HG03521 (cell line): ENCODE measurements at regions not wholly inside any gene's neighbourhood (a gene's known extent, or its start where the extent isn't known, plus 50 kb on each side); places are given as distances from the start of the nearest gene placed in this dataset.
"Not testable (repeated sequence)": the region's sequence is repeated elsewhere in the genome, so short reads cannot be mapped to it uniquely, and the experiment has no call there.

Source experiments
- ATAC-seq: cut with Tn5 transposase; IDR thresholded peaks from one replicate; pipeline ENCODE4 v1.9.1; 2021; ENCODE audit warnings: mild to moderate bottlenecking, moderate library complexity; ENCODE audit not compliant: unreplicated experiment

DNA sequence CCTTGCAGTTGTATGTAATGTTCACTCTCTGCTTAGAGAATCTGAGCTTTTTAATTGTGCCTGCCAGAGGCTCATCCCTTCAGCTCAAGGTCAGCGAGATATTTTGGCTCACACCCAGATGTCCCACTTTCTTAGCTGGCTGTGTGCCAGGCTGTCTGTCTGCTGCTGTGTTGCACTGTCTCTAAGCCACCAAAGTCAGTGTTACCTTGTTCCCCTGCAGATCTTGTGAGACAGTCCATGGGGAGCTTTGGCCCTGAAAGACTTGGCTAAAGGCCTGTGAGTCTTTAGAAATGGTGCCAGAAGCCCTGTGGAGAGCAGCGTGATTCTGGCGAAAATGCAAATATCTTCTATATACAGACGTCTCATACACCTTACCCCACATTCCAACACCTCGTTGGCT, 293.7 kb downstream of the TTC6 start:
- ATAC-seq: no peak

DNA sequence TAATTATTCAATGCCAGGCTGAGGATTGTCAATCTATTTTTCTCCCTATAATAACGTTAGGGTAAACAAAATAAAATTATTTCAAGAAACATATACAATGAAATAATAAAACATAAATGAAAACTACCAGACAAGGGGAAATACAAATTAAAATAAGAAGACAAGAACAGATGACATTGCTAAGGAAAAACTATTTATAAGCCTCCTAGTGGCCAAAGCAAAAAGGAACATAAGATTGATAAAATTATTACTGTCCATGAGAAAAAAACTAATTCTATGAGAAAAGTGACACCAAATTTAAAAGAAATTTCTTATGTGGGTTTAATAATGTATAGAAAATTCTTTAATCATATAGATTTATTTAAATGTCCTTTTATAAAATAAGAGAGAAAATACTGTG, 294.7 kb downstream of the TTC6 start:
- ATAC-seq: no peak

DNA sequence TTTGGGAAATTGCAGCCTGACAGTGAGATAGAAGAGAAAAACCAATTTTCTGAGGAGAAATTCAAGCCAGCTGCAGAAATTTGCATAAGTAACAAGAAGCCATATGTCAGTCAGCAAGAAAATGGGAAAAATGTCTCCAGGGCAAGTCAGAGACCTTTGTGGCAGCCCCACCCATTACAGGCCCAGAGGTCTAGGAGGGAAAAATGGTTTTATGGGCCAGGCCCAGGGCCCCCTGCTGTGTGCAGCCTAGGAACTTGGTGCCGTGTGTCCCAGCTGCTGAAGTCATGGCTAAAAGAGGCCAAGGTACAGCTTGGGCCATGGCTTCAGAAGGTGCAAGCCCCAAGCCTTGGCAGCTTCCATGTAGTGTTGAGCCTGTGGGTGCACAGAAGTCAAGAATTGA, 296.1 kb downstream of the TTC6 start:
- not testable (repeated sequence) for ATAC-seq

DNA sequence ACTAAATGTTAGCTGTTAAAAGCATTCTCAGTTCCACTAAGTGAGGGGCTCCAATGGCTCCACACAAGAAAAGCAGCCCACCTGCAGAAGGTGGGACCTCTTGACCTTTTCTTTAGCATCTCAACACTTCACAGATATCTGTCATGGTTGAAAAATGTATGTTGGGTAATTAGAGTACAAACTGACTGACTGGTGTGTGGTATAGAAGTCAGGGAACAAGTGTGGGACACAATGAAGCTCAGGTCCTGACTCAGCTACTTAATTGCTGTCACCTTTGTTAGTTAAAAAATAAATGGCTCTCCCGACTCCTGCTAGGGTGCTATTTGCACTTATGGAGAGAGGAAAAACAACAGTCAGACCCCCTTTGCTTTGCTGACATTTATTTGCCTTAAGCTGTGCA, 299.0 kb downstream of the TTC6 start:
- ATAC-seq: no peak

DNA sequence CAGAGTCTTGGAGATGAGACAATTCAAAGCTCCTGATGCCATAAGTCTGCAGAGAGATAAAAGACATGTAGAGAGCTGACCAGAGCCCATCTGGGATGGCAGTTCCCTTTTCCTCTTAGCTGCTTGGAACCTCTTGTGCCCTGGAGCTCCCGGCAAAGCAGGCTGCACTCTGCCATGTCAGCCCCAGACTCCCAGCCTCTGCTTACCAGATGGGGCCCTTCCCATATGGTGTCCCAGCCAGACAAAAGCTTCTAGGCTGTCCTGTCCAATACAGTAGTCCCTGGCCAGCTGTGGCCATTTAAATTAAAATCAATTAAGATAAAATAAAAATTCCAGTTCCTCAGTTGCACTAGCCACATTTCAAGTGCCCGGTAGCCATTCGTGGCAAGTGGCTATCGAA, 303.9 kb downstream of the TTC6 start:
- ATAC-seq: no peak

DNA sequence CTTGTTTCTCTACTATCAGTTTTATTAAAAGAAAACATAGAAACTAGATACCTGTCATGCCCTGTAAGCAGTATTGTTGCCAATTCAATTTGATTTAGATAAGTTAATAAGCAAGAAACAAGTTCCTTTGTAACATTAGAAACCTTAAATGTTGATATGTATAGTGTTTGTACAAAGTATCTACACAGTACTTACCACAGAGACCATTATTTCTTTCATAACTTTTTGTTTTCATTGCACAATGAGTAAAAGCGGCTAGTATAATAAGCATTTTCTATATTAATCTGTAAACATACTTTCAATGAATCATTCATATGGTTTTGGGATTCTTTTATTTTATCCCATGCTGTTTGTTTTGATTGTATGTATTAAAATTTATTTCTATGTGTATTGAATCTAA, 305.1 kb downstream of the TTC6 start:
- no peak for ATAC-seq

DNA sequence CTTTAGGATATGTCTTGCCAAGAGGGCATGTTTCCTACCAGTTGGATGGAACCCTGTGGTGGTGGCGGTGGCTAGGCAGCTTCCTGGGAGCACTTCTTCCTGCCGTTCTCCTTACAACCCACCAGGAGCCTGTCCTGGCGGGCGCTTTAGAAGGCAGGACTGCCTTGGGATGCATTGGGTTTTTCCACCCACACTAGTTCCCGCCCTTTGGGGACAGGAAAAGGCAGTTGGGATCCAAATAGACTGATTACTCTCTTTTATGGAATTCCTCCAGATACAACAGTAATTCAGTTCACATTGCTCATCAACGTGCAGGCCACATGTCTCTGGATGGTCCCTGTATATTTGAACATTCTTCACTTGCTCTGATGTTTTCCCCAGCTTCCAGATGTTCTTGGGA, 305.7 kb upstream of the SSTR1 start:
- ATAC-seq: no peak

DNA sequence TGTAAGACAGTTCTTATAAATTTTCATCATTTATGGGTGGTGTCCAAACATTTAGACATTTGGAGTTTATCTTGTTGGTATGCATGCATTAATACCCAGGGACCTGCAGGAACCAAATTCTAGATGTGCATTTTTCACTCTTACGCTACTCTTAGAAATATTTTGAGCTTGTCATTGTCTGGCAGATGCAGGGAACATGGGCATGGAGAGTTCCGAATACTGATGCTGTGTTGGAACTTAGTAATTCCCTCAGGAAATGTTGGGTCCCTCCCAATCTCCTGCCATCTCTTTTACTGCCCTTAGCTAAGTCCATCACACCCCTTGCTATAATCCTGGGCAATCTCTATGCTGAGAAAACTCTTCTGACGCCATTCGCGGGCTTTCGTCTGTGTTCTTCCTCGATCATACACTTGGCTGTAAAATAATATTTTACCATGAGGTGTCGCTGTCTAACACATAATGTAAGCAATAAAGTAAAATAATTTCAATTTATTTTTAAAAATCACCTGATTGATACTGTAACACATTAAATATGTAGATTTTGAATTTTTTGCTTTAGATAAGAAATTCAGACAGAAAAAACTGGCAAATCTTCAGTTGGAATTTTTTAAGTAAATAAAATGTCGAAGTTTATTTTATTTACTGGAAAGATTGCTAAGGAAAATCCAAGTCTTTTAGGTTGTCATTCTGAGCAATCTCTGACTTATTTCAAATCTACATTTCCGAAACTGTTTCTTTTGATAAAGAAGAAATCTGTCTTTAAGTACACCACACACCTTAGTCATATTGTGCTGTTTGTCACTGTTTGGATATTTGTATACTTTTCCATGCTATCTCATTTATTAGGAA, 304.1 kb upstream of the SSTR1 start:
- ATAC-seq: no peak

DNA sequence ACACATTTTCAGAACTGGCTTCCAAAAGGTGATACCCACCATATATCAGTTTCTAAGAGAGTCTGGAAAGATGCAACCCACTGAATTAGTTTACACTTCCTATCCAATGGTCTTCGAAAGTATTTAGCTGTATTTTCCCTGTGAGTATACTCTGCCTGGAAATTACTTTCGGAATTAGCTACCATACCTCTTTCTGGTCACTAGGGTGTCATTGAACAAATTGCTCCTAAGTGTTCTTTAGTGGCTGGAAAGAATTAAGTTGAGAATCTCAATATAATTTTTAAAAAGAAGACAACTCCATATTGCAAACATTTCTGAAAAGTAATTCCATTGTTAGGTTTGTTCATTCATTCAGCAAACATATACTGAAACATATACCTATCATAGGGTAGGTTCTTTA, 283.1 kb upstream of the SSTR1 start:
- no peak for ATAC-seq

DNA sequence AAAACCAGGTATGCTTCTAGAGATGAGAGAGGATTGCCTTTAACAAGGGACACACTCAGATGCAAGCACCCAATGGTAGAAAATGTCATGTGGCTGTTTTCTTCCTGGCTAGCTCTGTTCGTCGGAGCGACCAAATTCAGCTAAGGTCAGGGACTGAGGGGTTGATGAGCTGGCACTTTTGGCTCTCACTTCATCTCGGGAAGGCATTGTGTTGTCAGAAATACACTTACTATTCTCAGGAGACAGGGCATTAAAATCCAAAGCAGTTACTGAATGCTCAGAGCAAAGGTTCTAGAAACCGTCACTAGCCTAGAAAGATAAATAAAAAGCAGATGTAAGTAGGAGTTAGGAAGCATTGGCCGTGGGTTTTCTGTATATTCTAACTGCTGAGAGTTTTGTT, 275.7 kb upstream of the SSTR1 start:
- no peak for ATAC-seq

GRCh38 chr14:37932481-37932880, 275.2 kb upstream of the SSTR1 start:
- ATAC-seq: no peak

- ATAC-seq: no peak
Observed at GRCh38 chr14:37936971-37937370, 270.7 kb upstream of the SSTR1 start.

DNA sequence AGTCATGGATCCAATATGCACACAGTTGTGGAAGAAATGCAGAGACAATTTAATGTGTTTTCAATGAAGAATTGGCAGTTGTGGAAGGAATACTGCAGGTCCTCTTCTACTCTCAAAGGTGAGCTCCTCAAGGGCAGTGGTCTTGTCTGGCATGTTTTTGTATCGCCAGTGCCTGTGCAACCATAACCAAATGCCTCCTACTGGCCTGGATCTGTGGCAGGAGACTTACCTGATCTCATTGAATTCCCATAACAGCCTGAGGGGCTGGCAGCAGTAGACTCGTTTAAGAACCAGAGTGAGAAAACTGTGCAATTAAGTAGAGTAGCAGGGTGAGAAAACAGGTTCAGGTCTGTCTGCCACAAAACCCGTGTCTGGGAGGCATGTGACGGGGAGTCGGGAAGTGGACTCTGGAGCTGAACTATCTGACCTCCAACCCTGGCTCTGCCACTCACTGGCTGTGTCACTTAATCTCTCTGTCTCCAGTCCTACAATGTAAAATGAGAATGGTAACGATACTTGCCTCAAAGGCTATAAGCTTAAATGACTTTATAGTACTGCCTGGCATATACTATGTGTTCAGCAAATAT, 268.2 kb upstream of the SSTR1 start:
- ATAC-seq: no peak

- no peak for ATAC-seq
Observed at GRCh38 chr14:37945959-37946358, 261.7 kb upstream of the SSTR1 start.

DNA sequence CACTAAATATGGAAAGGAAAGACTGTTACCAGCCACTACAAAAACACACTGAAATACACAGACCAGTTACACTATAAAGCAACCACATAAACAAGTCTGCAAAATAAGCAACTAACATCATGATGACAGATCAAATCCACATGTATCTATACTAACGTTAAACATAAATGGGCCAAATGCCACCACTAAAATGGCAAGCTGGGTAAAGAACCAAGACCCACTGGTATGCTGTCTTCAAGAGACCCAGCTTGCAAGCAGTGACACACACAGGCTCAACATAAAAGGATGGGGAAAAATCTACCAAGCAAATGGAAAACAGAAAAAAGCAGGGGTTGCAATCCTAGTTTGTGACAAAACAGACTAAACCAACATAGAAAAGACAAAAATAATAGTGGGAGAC, 260.9 kb upstream of the SSTR1 start:
- ATAC-seq: no peak

- no peak for ATAC-seq
Observed at GRCh38 chr14:37948266-37948665, 259.4 kb upstream of the SSTR1 start.

DNA sequence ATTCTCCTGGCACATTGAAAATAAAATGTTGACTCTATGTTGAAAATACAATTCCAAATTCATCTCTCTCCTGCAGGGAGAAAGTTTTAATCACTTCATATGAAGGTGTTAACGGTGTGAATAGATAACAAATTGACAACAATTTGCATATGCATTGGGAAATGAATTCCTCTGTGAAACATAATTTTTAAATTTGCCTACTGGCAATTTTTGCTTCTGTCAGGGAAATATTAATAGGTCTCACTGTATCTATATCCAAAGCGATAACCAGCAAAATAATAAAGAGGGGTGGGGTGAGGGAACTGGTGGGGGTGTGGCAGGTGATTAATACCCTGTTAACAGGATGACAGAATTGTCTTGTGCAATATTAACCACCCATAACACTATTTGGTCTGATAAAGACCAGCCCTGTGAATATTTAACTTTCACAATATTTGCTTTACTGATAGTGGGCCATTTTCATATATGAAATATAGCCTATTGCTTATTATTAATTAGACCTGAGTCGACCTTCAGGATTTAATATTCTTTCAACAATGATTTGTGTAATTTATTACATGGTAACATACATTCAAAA, 239.0 kb upstream of the SSTR1 start:
- ATAC-seq: no peak

GRCh38 chr14:37969511-37969979, 238.2 kb upstream of the SSTR1 start:
- ATAC-seq: no peak

GRCh38 chr14:37970696-37971095, 237.0 kb upstream of the SSTR1 start:
- ATAC-seq: no peak

DNA sequence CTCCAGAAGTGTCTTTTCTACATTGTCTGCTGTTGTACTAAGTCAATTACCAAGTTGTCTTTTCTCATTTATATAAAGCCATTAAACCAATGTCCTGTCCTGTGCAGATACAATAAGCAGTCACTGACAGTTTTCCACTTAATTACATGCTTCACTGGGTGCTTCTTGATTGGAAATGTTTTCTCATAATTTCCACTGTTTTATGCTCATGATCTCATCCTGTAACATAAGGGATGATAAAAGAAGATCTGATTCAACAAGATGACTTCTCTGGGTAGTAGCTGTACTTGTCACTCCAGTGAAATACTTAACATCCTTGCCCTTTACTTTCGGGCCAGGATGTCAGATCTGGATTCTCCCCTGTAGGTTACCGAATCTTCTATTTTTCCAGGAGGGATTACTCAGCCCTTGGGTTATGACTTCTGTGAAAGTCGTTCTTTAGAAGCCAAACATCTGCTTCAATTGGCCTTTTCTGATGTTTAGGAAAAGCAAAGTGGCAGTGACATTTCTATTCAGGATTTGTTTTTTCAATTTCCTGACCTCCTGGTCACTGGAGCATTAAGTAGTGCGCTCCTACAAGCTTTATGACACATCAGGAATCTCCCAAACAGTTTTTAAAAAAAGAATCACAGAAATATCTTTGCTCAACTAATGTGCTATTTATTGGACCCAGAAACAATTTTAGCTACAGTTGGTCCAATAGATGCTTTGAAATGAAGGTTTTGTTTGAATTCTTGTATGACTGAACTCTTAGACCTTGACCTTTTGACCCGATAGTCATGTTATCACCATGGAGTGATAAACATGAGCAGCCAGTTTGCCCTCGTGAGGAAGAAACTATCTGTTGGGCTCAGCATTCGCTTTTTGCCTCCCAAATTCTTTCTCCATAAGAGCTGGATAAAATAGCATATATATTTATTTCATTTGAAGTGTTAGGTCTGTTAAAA, 234.5 kb upstream of the SSTR1 start:
- no peak for ATAC-seq

DNA sequence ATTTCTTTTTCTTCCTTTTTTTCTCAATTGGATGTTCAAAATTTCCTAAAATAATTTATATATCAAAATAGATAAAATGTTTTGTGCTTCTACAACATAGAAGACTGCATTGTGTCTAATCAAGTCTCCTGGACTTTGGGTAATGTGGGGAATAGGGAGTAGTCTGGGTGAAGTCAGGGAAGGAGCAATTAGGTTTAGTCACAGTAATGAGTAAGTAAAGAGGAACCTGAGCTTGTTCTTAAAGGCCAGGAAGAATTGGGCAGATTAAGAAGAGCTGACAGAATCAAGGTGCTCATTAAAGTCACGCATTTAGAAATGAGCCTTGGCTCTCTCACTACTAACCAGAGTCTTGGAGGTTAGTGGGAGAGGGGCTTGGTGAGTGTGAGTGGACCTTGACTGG, 233.3 kb upstream of the SSTR1 start:
- ATAC-seq: no peak
